GM19023 (cell line): ENCODE measurements at regions not wholly inside any gene's neighbourhood (a gene's known extent, or its start where the extent isn't known, plus 50 kb on each side); places are given as distances from the start of the nearest gene placed in this dataset.

ENCODE experiments used
- ATAC-seq: cut with Tn5 transposase; IDR thresholded peaks from one replicate; pipeline ENCODE4 v1.9.1; 2021; ENCODE audit warnings: mild to moderate bottlenecking, moderate library complexity; ENCODE audit not compliant: unreplicated experiment

GRCh38 chr5:71943874-71944273, 163.4 kb upstream of the MAP1B start:
- ATAC-seq = no peak

- ATAC-seq = no peak
These were observed 161.8 kb upstream of the MAP1B start for GRCh38 chr5:71945436-71945835.

- ATAC-seq = no peak
These were observed 160.8 kb upstream of the MAP1B start for GRCh38 chr5:71946343-71947030.

- ATAC-seq = no peak
These were observed 159.1 kb upstream of the MAP1B start for GRCh38 chr5:71948206-71948605.

GRCh38 chr5:71949772-71950171, 157.5 kb upstream of the MAP1B start:
- ATAC-seq = no peak

GRCh38 chr5:71953866-71954265, 153.4 kb upstream of the MAP1B start:
- ATAC-seq = no peak

GRCh38 chr5:71954329-71954728, 152.9 kb upstream of the MAP1B start:
- ATAC-seq = no peak

- no peak for ATAC-seq
These were observed 151.6 kb upstream of the MAP1B start for GRCh38 chr5:71955723-71956122.

- no peak for ATAC-seq
These were observed 149.9 kb upstream of the MAP1B start for GRCh38 chr5:71957292-71957898.

- ATAC-seq = no peak
These were observed 147.1 kb upstream of the MAP1B start for GRCh38 chr5:71960195-71960594.

GRCh38 chr5:71961786-71962185, 145.5 kb upstream of the MAP1B start:
- no peak for ATAC-seq

GRCh38 chr5:71969460-71969859, 137.8 kb upstream of the MAP1B start:
- ATAC-seq = no peak

GRCh38 chr5:71971862-71972261, 135.4 kb upstream of the MAP1B start:
- no peak for ATAC-seq

GRCh38 chr5:71972777-71973473, 134.3 kb upstream of the MAP1B start:
- no peak for ATAC-seq

GRCh38 chr5:71973563-71973962, 133.7 kb upstream of the MAP1B start:
- no peak for ATAC-seq

- no peak for ATAC-seq
These were observed 133.1 kb upstream of the MAP1B start for GRCh38 chr5:71974165-71974564.

- no peak for ATAC-seq
These were observed 132.7 kb upstream of the MAP1B start for GRCh38 chr5:71974622-71975021.

GRCh38 chr5:71976449-71976848, 130.8 kb upstream of the MAP1B start:
- no peak for ATAC-seq

- ATAC-seq = no peak
These were observed 130.0 kb upstream of the MAP1B start for GRCh38 chr5:71977311-71977710.

- ATAC-seq = no peak
These were observed 129.1 kb upstream of the MAP1B start for GRCh38 chr5:71978216-71978615.

GRCh38 chr5:71982717-71983395, 124.4 kb upstream of the MAP1B start:
- ATAC-seq = no peak

- ATAC-seq = no peak
These were observed 121.2 kb upstream of the MAP1B start for GRCh38 chr5:71986101-71986500.
